Adrenal gland (tissue), 9 donors: ENCODE measurements at regions not wholly inside any gene's neighbourhood (a gene's known extent, or its start where the extent isn't known, plus 50 kb on each side); places are given as distances from the start of the nearest gene placed in this dataset.

Experiments
- DNase-seq, 7 donors: peaks; one replicate each; pipeline ENCODE4 v3.0.0-alpha.2; 2019 to 2020
- H3K27ac ChIP-seq, 5 donors: fragments of 200-600 bp; sonication (generic) in 4 of 5; 1 replicate in 3 of 5; 2 replicates in 2 of 5; pipeline versions ENCODE4 v1.5.1 to v1.8.0; 2016 to 2020; ENCODE audit warnings: mild to moderate bottlenecking in 1 of 5
- H3K27me3 ChIP-seq: fragments of 200-600 bp; 2 replicates; pipeline ENCODE4 v1.8.0; 2021
- H3K36me3 ChIP-seq, 2 donors: fragments of 200-600 bp; replicated peaks in 1 of 2; 1 replicate in 1 of 2; 2 replicates in 1 of 2; pipeline versions ENCODE4 v1.5.1 to v1.8.0; 2018 to 2022
- H3K4me1 ChIP-seq, 2 donors: fragments of 200-600 bp; replicated peaks in 1 of 2; 1 replicate in 1 of 2; 2 replicates in 1 of 2; pipeline versions ENCODE4 v1.5.1 to v1.8.0; 2018 to 2021
- H3K4me3 ChIP-seq, 4 donors: fragments of 200-600 bp; sonication (generic) in 3 of 4; one replicate each; pipeline ENCODE4 v1.5.1; 2016 to 2018
- H3K9me3 ChIP-seq, 3 donors: fragments of 200-600 bp; sonication (generic) in 1 of 3; replicated peaks in 1 of 3; 1 replicate in 2 of 3; 2 replicates in 1 of 3; pipeline versions ENCODE4 v1.5.1 to v1.8.0; 2016 to 2021
- CTCF ChIP-seq, 6 experiments: fragments of 450-650 bp in 4 of 6; fragments of 200-600 bp in 2 of 6; sonication (generic) in 1 of 6; IDR thresholded peaks; 1 replicate in 5 of 6; 2 replicates in 1 of 6; pipeline versions ENCODE4 v1.5.1 to v1.8.0; 2016 to 2021; ENCODE audit warnings: antibody characterized with exemption in 6 of 6, mild to moderate bottlenecking in 2 of 6, moderate library complexity in 1 of 6
- POLR2A ChIP-seq, 2 donors: fragments of 450-650 bp; IDR thresholded peaks; one replicate each; pipeline ENCODE4 v1.6.1; 2017; ENCODE audit warnings: antibody characterized with exemption in 2 of 2, mild to moderate bottlenecking in 2 of 2, moderate library complexity in 1 of 2
- WGBS, 4 donors: extraction: QIAGEN DNeasy Blood & Tissue Kit in 2 of 4; methylation state at CpG; one replicate each; pipeline versions ENCODE4 v1.1.5 to v1.1.7; 2013 to 2017; 5-methylcytosine and 5-hydroxymethylcytosine counted together
- intact Hi-C, 2 donors: fragments of 100-400 bp; cut with DNase I; formaldehyde crosslinking; loops; one replicate each; pipeline versions ENCODE4 v1.14.1 to v1.15.0; 2022 to 2023
- donor health status: healthy with polysubstance abuse.
- donor health status: Bipolar disorder and iron deficiency.
- donor health status: DM: yes; HTN: yes; CAD: no.
- donor health status: DM: no; HTN: no; CAD: no.
- donor health status: DM: no; HTN: no; CAD: no.

GRCh38 chr14:54052696-54053385 lies 96.2 kb upstream of the BMP4 start:
- H3K4me1 ChIP-seq: no peaks in the 10 kb centered on the region
- no peak for TF ChIP-seq POLR2A (IDR thresholded peaks at IDR 0.05)
- TF ChIP-seq CTCF (IDR thresholded peaks at IDR 0.05): no peak
- no peaks in the 10 kb centered on the region for H3K36me3 ChIP-seq
- no peak overlapping the region for H3K4me3 ChIP-seq
- no peaks in the 10 kb centered on the region for H3K27me3 ChIP-seq
- H3K27ac ChIP-seq: no peak overlapping the region
- H3K9me3 ChIP-seq: no peaks in the 10 kb centered on the region
- 80 to 94% (median 87%) methylated on average over 2 of the region's 2 CpGs for WGBS, 4 donors
- intact Hi-C loops: no loop called here
- DNase-seq: no peak

GRCh38 chr14:54053386-54053745 lies 96.7 kb upstream of the BMP4 start:
- TF ChIP-seq POLR2A (IDR thresholded peaks at IDR 0.05): no peak
- TF ChIP-seq CTCF (IDR thresholded peaks at IDR 0.05): no peak
- Histone ChIP-seq H3K27ac (no peak overlapping the region), H3K4me3 (no peak overlapping the region), H3K36me3 (no peaks in the 10 kb centered on the region), H3K9me3 (no peaks in the 10 kb centered on the region), H3K27me3 (no peaks in the 10 kb centered on the region), H3K4me1 (no peaks in the 10 kb centered on the region)
- 55 to 75% (median 60%) methylated on average over 2 of the region's 2 CpGs for WGBS, 4 donors
- intact Hi-C loops: no loop called here
- no peak for DNase-seq

- H3K27ac ChIP-seq: no peak overlapping the region
- H3K4me1 ChIP-seq: no peaks in the 10 kb centered on the region
- 85 to 97% (median 94%) methylated on average over 2 of the region's 2 CpGs for WGBS, 4 donors
- no peaks in the 10 kb centered on the region for H3K27me3 ChIP-seq
- TF ChIP-seq POLR2A (IDR thresholded peaks at IDR 0.05) (no peak), CTCF (IDR thresholded peaks at IDR 0.05) (no peak)
- no peaks in the 10 kb centered on the region for H3K9me3 ChIP-seq
- H3K4me3 ChIP-seq: no peak overlapping the region
- intact Hi-C loops: no loop called here
- no peaks in the 10 kb centered on the region for H3K36me3 ChIP-seq
- DNase-seq: no peak
Observed at GRCh38 chr14:54058505-54058904, 101.9 kb upstream of the BMP4 start.

- intact Hi-C loops: no loop called here
- no peak for DNase-seq
- peaks cover 0 to 4% of the 10 kb centered on the region in 2 donors for H3K4me1 ChIP-seq
- TF ChIP-seq CTCF (IDR thresholded peaks at IDR 0.05) (peak in 2 of 6 experiments; percentile 26 to 27), POLR2A (IDR thresholded peaks at IDR 0.05) (no peak)
- H3K9me3 ChIP-seq: no peaks in the 10 kb centered on the region
- H3K27me3 ChIP-seq: no peaks in the 10 kb centered on the region
- H3K36me3 ChIP-seq: no peaks in the 10 kb centered on the region
- H3K27ac ChIP-seq: no peak overlapping the region
- no peak overlapping the region for H3K4me3 ChIP-seq
- WGBS, 4 donors: 92 to 97% (median 94%) methylated on average over 3 of the region's 3 CpGs
Observed at GRCh38 chr14:54083549-54084239, 127.1 kb upstream of the BMP4 start.
